HG03575 (cell line): ENCODE measurements at regions not wholly inside any gene's neighbourhood (a gene's known extent, or its start where the extent isn't known, plus 50 kb on each side); places are given as distances from the start of the nearest gene placed in this dataset.
"Not testable (repeated sequence)": the region's sequence is repeated elsewhere in the genome, so short reads cannot be mapped to it uniquely, and the experiment has no call there.

Experiments used
- ATAC-seq: cut with Tn5 transposase; IDR thresholded peaks from one replicate; pipeline ENCODE4 v1.9.1; 2021; ENCODE audit not compliant: unreplicated experiment, insufficient number of reproducible peaks, low FRiP score; ENCODE audit errors: extremely low read depth

DNA sequence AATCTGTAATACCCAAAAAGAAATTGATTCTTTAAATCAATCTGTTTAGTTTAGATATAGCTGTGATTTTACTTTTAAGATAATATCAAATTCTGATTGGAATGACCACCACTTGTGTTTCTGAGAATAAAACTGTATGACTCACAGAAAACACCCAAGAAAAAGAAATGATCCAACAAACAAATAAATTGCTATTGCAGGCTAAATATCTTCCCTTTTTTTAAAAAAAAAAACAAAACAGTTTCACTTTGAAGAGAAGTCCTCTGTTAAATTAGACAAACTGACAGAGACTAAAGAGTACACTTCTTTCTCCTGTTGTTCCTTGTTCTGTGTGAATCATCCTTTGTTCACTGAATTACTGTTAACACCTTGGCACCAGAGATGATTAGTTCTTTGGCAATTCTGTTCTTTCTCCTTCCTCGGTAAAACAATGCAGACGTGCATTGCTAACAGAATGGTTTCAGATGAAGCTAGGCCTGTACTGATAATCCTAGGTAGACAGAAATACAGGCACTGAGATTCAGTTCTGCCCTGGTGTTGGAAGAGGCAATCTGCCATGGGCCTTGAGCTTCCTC is 895.2 kb upstream of the CITED2 start:
- ATAC-seq: no peak

DNA sequence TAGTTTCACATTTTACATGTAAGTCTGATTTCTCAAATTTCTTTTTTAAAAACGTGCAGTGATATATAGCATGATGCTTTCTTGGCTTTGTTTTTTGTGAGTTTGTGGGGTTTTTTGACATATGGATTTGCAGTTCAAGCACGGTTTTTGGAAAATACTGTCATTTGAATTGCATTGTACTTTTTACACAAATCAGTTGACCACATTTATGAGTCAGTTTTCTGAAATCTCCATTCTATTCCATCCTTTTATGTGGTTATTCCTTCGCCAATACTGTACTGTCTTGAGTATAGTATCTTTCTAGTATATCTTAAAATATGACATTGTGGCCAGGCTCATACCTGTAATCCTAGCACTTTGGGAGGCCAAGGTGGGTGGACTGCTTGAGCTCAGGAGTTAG is 890.0 kb upstream of the CITED2 start:
- no peak for ATAC-seq

- ATAC-seq: not testable (repeated sequence)
Measured at GRCh38 chr6:140258302-140258701, 883.9 kb upstream of the CITED2 start.

DNA sequence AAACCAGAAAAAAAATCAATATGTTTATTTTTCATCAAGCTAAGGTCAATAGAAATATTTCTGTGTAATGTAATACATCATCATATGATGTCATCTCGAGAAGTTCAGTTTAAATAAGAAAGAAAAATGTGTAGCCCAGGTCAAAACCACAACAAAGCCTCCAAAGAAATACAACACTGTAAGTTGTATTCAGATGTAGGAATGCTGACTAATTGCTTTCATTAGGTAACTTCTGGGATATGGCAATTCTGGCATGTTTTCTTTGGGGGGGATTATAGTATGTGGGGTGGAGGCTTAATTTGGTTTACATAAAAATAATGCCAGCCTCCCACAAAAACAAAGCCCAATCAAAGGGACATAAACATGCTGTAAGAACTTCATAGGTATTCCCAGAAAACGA is 881.8 kb upstream of the CITED2 start:
- ATAC-seq: no peak

GRCh38 chr6:140253096-140253495 is 878.6 kb upstream of the CITED2 start:
- no peak for ATAC-seq

DNA sequence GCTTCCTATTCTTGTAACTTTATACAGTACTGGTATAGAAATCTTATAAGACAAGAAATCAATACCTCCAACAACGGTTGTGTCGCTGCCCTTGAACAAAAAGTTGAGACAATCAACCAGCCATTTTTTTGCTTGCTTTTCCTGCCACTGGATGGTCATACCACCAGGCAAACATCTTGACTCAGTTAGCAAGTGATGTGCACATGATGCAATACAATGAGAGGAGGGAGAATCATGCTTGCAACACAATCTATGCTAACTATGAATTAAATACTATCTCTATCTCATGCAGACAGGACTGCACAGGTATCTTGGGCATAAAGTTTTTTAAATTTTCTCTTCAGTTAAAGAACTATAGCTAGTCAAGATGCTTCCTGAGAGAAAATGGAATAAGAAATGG is 877.7 kb upstream of the CITED2 start:
- no peak for ATAC-seq

- no peak for ATAC-seq
Measured at GRCh38 chr6:140245296-140246040, 871.0 kb upstream of the CITED2 start.

DNA sequence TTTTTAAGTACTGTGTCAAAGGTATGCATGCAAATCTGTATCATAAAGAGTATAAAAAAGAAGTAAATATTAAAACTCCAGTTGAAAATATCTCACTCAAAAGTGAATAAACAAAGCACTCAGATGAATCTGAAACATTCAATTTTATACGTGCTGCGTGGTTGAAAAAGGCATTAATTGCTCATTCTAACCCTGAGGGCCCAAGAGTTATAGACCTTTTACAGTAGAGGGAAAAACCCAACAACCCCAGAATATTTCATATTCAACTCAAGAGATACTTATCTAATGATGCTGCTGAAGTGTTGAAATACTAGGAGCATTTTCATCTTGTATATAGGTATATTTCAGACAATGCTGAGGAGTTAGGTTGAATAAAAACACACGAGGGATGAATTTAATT is 862.8 kb upstream of the CITED2 start:
- no peak for ATAC-seq

- ATAC-seq: no peak
Measured at GRCh38 chr6:140236732-140237131, 862.3 kb upstream of the CITED2 start.

DNA sequence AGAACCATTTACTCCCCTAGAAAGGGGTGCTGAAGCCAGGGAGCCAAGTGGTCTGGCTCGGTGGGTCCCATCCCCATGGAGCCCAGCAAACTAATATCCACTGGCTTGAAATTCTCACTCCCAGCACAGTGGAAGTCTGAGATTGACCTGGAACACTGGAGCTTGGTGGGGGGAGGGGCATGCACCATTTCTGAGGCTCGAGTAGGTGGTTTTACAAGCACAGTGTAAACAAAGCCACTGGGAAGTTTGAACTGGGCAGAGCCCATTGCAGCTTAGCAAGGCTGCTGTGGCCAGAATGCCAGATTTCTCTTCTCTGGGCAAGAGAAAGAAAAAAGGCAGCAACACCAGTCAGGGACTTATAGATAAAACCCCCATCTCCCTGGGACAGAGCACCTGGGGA is 855.8 kb upstream of the CITED2 start:
- no peak for ATAC-seq

DNA sequence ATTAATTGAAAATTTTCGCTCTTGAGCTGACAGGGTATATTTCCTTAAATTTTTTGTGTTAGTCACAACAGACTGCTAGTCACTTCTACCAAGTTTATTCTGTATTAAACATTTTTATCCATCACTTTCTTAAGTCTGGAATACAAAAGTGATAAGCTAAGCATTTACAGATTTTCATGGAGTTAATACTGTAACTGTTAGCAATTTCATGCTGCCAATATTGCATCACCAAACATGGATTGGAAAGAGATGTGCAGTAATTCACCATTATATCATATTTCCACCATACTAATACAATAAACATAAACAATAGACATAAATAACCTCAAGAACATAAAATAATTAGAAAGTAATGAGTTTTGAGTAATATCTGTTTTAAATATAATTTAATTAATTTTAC is 854.0 kb upstream of the CITED2 start:
- no peak for ATAC-seq

GRCh38 chr6:140226637-140227036 is 852.2 kb upstream of the CITED2 start:
- ATAC-seq: no peak

GRCh38 chr6:140225701-140226436 is 851.4 kb upstream of the CITED2 start:
- ATAC-seq: no peak

GRCh38 chr6:140217283-140217682 is 842.8 kb upstream of the CITED2 start:
- no peak for ATAC-seq

- no peak for ATAC-seq
Measured at GRCh38 chr6:140209775-140210174, 835.3 kb upstream of the CITED2 start.

- ATAC-seq: no peak
Measured at GRCh38 chr6:140208286-140208685, 833.8 kb upstream of the CITED2 start.

DNA sequence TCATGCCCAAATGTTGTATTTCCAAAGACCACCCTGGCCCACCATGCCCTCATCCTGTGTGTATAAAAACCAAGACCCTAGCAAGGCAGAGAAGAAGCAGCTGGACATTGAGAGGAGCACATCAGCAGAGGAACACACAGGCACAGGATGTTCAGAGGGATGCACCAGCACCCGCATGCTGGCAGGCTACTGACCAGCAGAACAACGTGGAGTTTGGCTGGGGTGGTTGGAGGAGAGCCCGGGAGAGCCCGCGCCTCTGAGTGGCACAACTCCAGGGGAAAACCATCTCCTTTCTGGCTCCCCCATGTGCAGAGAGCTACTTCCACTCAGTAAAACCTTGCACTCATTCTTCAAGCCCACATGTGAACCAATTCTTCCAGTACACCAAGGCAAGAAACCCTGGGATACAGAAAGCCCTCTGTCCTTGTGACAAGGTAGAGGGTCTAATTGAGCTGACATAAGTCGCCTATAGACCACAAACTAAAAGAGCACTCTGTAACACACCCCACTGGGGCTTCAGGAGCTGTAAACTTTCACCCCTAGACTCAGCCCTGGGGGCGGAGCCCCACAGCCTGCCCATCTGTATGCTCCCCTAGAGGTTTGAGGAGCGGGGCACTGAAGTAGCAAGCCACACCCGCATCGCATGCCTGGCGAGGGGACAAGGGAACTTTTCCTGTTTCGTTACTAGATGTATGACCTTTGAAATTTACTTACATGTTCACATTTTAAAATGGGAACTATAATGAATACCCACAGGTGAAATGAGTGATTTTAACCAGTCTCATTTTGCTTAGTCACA is 831.5 kb upstream of the CITED2 start:
- no peak for ATAC-seq

DNA sequence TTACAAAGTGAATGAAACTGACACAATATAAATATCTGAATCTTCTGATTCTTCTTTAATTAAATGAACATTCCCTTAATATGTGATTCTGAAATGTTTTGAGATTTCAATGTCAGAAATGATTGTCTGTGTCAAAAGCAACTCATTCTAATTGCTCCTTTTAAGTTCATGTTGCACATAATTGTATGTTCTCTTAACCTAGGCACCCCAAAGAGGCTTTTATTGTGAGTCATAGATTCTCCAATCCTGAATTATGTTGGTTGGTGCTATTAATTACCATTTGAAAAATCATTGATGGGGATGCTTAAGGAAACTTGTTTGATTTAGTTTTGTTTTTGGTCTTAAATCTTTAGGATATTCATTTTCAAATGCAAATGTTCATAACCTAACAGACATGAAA is 829.7 kb upstream of the CITED2 start:
- ATAC-seq: no peak

GRCh38 chr6:140203661-140204147 is 829.3 kb upstream of the CITED2 start:
- no peak for ATAC-seq
